SH-SY5Y (cell line): ENCODE measurements at regions not wholly inside any gene's neighbourhood (a gene's known extent, or its start where the extent isn't known, plus 50 kb on each side); places are given as distances from the start of the nearest gene placed in this dataset.

Source experiments
- GATA2 ChIP-seq: IDR thresholded peaks from 2 replicates; pipeline ENCODE4 v1.6.1; 2011; ENCODE audit warnings: mild to moderate bottlenecking, low read depth, low read length
- GATA3 ChIP-seq: IDR thresholded peaks from 2 replicates; pipeline ENCODE4 v1.6.1; 2011; ENCODE audit warnings: low read depth, mild to moderate bottlenecking, low read length, moderate library complexity

- TF ChIP-seq GATA2 (no peak), GATA3 (no peak)
Measured at GRCh38 chr2:8389431-8390108, 292.3 kb upstream of the ID2 start.
